HFFc6 (cell line): ENCODE measurements at regions not wholly inside any gene's neighbourhood (a gene's known extent, or its start where the extent isn't known, plus 50 kb on each side); places are given as distances from the start of the nearest gene placed in this dataset.

Source experiments
- DNase-seq: peaks from one replicate; pipeline ENCODE4 v3.0.0-alpha.2; 2018
- H3K27ac Mint-ChIP-seq: 2 replicates; pipeline ENCODE4 v1.8.0; 2020; ENCODE audit warnings: mild to moderate bottlenecking, mixed read lengths
- H3K27me3 Mint-ChIP-seq: 2 replicates; pipeline ENCODE4 v1.8.0; 2021; ENCODE audit warnings: mild to moderate bottlenecking, moderate library complexity, mixed read lengths; ENCODE audit not compliant: insufficient read depth
- H3K36me3 Mint-ChIP-seq: 2 replicates; pipeline ENCODE4 v1.8.0; 2021; ENCODE audit warnings: low read depth, mixed read lengths
- H3K4me1 Mint-ChIP-seq: 2 replicates; pipeline ENCODE4 v1.8.0; 2020; ENCODE audit warnings: low read depth, mixed read lengths
- H3K4me3 Mint-ChIP-seq: 2 replicates; pipeline ENCODE4 v1.8.0; 2020; ENCODE audit warnings: mild to moderate bottlenecking, moderate library complexity, mixed read lengths
- H3K9me3 Mint-ChIP-seq: 2 replicates; pipeline ENCODE4 v1.8.0; 2020; ENCODE audit warnings: mild to moderate bottlenecking, mixed read lengths
- TF ChIP-seq, protein P1 (sequence below): fragments of 200-600 bp; sonication (generic); IDR thresholded peaks from 2 replicates; pipeline ENCODE4 v1.5.0; 2021; ENCODE audit warnings: antibody characterized with exemption, mild to moderate bottlenecking

DNA sequence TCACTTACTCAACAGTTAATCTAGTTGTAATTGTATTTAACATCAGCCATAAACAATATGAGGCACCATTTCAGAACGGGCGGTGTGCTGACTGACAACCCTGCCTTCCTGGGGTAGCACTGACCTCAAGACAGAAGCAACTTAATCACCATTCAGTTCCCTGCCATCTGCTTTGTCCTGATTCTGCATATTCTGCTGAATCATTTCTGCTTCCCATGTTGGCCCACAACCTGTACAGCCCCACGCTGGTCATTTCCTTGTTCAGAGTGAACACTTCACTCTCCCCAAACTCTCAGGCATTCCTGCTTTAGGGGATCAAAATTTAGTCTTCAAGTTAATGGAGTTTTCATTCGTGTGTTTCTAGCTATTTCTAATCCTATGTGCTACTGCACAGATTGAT lies 132.3 kb upstream of the ZBED5 start:
- peaks cover 19% of the 10 kb centered on the region for H3K27me3 Mint-ChIP-seq
- H3K4me3 Mint-ChIP-seq, result no peak overlapping the region
- no peak overlapping the region for H3K27ac Mint-ChIP-seq
- TF ChIP-seq, protein P1, sequence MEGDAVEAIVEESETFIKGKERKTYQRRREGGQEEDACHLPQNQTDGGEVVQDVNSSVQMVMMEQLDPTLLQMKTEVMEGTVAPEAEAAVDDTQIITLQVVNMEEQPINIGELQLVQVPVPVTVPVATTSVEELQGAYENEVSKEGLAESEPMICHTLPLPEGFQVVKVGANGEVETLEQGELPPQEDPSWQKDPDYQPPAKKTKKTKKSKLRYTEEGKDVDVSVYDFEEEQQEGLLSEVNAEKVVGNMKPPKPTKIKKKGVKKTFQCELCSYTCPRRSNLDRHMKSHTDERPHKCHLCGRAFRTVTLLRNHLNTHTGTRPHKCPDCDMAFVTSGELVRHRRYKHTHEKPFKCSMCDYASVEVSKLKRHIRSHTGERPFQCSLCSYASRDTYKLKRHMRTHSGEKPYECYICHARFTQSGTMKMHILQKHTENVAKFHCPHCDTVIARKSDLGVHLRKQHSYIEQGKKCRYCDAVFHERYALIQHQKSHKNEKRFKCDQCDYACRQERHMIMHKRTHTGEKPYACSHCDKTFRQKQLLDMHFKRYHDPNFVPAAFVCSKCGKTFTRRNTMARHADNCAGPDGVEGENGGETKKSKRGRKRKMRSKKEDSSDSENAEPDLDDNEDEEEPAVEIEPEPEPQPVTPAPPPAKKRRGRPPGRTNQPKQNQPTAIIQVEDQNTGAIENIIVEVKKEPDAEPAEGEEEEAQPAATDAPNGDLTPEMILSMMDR, result no peak
- no peak for DNase-seq
- no peaks in the 10 kb centered on the region for H3K36me3 Mint-ChIP-seq
- H3K4me1 Mint-ChIP-seq, result peaks cover 10% of the 10 kb centered on the region
- no peaks in the 10 kb centered on the region; the same call in 1 of the 2 replicates for H3K9me3 Mint-ChIP-seq

DNA sequence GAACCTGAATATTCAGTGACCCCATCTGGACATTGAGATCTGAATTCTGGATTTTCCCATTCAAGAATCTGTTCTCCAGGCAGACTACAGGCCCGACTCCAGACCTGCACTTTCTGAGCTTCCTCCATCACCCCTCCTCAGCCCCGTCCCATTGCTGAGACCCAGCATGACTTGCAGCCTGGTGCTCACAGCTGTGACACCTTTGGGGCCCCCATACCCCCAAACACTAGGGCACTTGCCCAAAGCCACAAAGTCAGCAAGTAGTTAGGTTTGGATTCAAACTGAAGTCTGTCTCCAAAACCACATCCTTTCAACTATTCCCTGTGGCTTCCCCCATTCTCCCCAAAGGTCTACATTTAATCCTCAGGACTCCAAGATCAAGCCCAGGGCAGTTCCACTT lies 128.2 kb upstream of the ZBED5 start:
- Mint-ChIP-seq H3K4me3 (no peak overlapping the region), H3K9me3 (no peaks in the 10 kb centered on the region), H3K27me3 (peaks cover 42% of the 10 kb centered on the region), H3K4me1 (peaks cover 10% of the 10 kb centered on the region), H3K27ac (no peak overlapping the region), H3K36me3 (no peaks in the 10 kb centered on the region)
- DNase-seq, result no peak
- TF ChIP-seq, protein P1, result no peak

DNA sequence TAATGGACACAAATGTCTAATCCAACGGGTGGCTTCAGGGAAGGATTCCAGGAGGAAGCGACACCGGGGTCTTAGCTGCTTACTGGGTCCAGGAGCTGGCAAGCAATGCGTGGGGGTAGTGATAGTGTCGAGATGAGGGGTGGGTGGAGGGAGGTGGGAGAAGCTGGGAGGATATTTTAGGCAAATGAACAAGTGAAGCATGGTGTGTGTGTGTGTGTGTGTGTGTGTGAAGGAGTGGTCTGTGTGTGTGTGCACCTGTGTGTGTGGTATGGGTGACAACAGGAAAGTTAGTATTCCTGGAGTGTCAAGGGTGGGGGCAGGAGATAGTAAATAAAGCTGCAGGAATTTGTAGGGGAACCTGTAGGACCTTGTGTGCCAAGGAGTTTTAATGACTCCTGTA lies 126.9 kb upstream of the ZBED5 start:
- no peaks in the 10 kb centered on the region for H3K4me1 Mint-ChIP-seq
- no peak overlapping the region for H3K27ac Mint-ChIP-seq
- H3K27me3 Mint-ChIP-seq, result peaks cover 51% of the 10 kb centered on the region
- TF ChIP-seq, protein P1, result no peak
- no peak for DNase-seq
- H3K36me3 Mint-ChIP-seq, result no peaks in the 10 kb centered on the region
- no peaks in the 10 kb centered on the region for H3K9me3 Mint-ChIP-seq
- no peak overlapping the region for H3K4me3 Mint-ChIP-seq

DNA sequence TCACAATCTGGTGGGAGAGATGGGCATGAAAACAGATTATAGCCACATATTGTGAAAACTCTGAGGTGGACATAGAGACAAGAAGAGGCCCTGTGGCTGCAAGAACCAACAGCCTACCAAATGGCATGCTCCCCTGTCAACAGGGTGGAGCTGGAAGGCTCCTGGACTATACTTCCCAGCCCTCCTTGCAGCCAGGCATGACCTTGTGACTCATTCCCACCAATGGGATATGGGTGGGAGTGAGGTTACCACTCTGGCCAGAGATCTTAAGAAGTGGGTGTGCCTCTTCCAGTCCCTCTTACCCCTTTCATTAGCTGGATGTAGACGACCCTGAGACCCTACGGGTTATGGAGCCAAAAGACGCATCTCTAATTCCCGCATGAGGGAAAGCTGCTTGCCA lies 126.4 kb upstream of the ZBED5 start:
- no peaks in the 10 kb centered on the region for H3K4me1 Mint-ChIP-seq
- H3K27me3 Mint-ChIP-seq, result peaks cover 50% of the 10 kb centered on the region
- no peaks in the 10 kb centered on the region for H3K36me3 Mint-ChIP-seq
- no peak overlapping the region for H3K27ac Mint-ChIP-seq
- TF ChIP-seq, protein P1, result no peak
- no peaks in the 10 kb centered on the region for H3K9me3 Mint-ChIP-seq
- DNase-seq, result no peak
- H3K4me3 Mint-ChIP-seq, result no peak overlapping the region

DNA sequence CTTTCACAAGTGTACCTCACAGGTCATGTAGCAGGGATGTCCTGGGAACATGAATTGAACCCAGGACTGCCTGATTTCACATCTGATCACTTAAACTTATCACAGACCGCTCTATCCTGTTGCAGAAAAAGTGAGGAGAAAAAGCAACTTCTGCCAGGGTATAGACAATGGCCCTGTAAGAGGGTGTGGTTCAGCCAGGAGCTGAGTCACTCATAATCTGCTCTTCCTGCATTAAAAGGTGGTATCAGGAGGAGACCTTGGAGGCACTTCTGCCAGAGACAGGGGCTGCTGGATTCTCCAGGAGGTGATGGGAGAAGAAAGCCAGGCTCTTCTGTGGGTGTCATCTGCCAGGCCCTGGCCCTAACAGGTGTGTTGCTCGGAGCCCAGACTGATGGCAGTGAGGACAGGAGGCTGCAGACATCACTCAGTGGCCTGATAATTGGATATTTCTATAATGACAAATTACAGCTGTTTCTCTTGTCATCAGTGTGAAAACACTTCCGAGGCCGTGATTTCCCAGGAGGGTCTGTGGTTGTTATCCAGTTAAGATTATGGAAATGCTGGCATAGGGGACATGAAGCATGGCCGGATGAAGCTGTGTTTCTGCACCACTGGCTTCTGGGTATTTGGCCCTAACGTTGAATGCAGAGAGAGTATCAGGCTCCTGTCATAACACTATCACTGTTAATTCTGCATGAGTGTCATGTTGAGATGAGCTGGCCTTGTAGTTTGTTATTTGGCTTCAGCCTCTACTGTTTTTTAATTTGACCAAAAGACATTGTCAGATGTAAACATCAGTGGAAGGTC lies 125.1 kb upstream of the ZBED5 start:
- H3K36me3 Mint-ChIP-seq, result no peaks in the 10 kb centered on the region
- DNase-seq, result no peak
- no peaks in the 10 kb centered on the region for H3K4me1 Mint-ChIP-seq
- H3K9me3 Mint-ChIP-seq, result no peaks in the 10 kb centered on the region
- TF ChIP-seq, protein P1, result no peak
- no peak overlapping the region for H3K27ac Mint-ChIP-seq
- H3K4me3 Mint-ChIP-seq, result no peak overlapping the region
- H3K27me3 Mint-ChIP-seq, result peaks cover 53% of the 10 kb centered on the region
